Stimulated activated CD8-positive, alpha-beta memory T cell treated with anti-CD3 and anti-CD28 coated beads, Interleukin-15, amount 100 ng/mL, for 48 hours (primary cell): ENCODE measurements at regions not wholly inside any gene's neighbourhood (a gene's known extent, or its start where the extent isn't known, plus 50 kb on each side); places are given as distances from the start of the nearest gene placed in this dataset.

Experiments
- DNase-seq, 2 donors: peaks; one replicate each; pipeline ENCODE4 v3.0.0-alpha.2; 2020; ENCODE audit warnings: low read depth in 2 of 2

- DNase-seq: peak; percentile 4 to 26
Observed at GRCh38 chr3:18295171-18295920, 129.8 kb downstream of the SATB1 start.

GRCh38 chr3:18290157-18290556, 135.0 kb downstream of the SATB1 start:
- DNase-seq: no peak

- DNase-seq: no peak
Observed at GRCh38 chr3:18288243-18288642, 136.9 kb downstream of the SATB1 start.

GRCh38 chr3:18284716-18285115, 140.4 kb downstream of the SATB1 start:
- DNase-seq: no peak

GRCh38 chr3:18283680-18284079, 141.5 kb downstream of the SATB1 start:
- no peak for DNase-seq

- DNase-seq: no peak
Observed at GRCh38 chr3:18282507-18282906, 142.6 kb downstream of the SATB1 start.

GRCh38 chr3:18279226-18279737, 145.9 kb downstream of the SATB1 start:
- no peak for DNase-seq

- no peak for DNase-seq
Observed at GRCh38 chr3:18264853-18265252, 160.3 kb downstream of the SATB1 start.

GRCh38 chr3:18264361-18264760, 160.8 kb downstream of the SATB1 start:
- DNase-seq: no peak

GRCh38 chr3:18258492-18258891, 166.6 kb downstream of the SATB1 start:
- DNase-seq: no peak

GRCh38 chr3:18252578-18252977, 172.6 kb downstream of the SATB1 start:
- no peak for DNase-seq

GRCh38 chr3:18250991-18251390, 174.1 kb downstream of the SATB1 start:
- DNase-seq: no peak

- DNase-seq: no peak
Observed at GRCh38 chr3:18249126-18249525, 176.0 kb downstream of the SATB1 start.

- no peak for DNase-seq
Observed at GRCh38 chr3:18247776-18248310, 177.3 kb downstream of the SATB1 start.

GRCh38 chr3:18247139-18247695, 177.9 kb downstream of the SATB1 start:
- no peak for DNase-seq

GRCh38 chr3:18246336-18247060, 178.6 kb downstream of the SATB1 start:
- DNase-seq: no peak

- no peak for DNase-seq
Observed at GRCh38 chr3:18245721-18246120, 179.4 kb downstream of the SATB1 start.

GRCh38 chr3:18241837-18242236, 183.3 kb downstream of the SATB1 start:
- no peak for DNase-seq

GRCh38 chr3:18239674-18240073, 185.5 kb downstream of the SATB1 start:
- no peak for DNase-seq

- no peak for DNase-seq
Observed at GRCh38 chr3:18238746-18239331, 186.3 kb downstream of the SATB1 start.

- DNase-seq: no peak
Observed at GRCh38 chr3:18238332-18238731, 186.8 kb downstream of the SATB1 start.
